K562 (cell line): ENCODE measurements at regions not wholly inside any gene's neighbourhood (a gene's known extent, or its start where the extent isn't known, plus 50 kb on each side); places are given as distances from the start of the nearest gene placed in this dataset.

Source experiments
- FOXJ2 ChIP-seq: fragments of 200-800 bp; sonication (Bioruptor generic); IDR thresholded peaks from 2 replicates; pipeline ENCODE4 v1.6.1; 2016; ENCODE audit warnings: missing genetic modification characterization, missing compliant biosample characterization
- HNRNPUL1 ChIP-seq: fragments of 200-400 bp; formaldehyde crosslinking; IDR thresholded peaks from 2 replicates; pipeline ENCODE4 v1.6.1; 2017; ENCODE audit warnings: low read length
- KAT2B ChIP-seq: IDR thresholded peaks from one replicate; pipeline ENCODE4 v1.6.1; 2012; ENCODE audit warnings: low read depth, mild to moderate bottlenecking, control low read depth, inconsistent platforms, low read length, moderate library complexity
- MECOM ChIP-seq: fragments of 250-450 bp; sonication (Bioruptor Pico); IDR thresholded peaks from 2 replicates; pipeline ENCODE4 v1.8.0; 2022; ENCODE audit warnings: inconsistent platforms
- PHF20 ChIP-seq: fragments of 450-650 bp; IDR thresholded peaks from 2 replicates; pipeline ENCODE4 v1.6.1; 2018; ENCODE audit not compliant: partially characterized antibody
- RBM34 ChIP-seq: fragments of 200-400 bp; formaldehyde crosslinking; IDR thresholded peaks from 2 replicates; pipeline ENCODE4 v1.6.1; 2018; ENCODE audit warnings: low read length, borderline replicate concordance; ENCODE audit not compliant: insufficient read depth
- SIRT6 ChIP-seq: IDR thresholded peaks from one replicate; pipeline ENCODE4 v1.6.1; 2012; ENCODE audit warnings: low read depth, mild to moderate bottlenecking, control low read depth, inconsistent platforms, low read length, moderate library complexity
- SMARCA5 ChIP-seq: fragments of 450-650 bp; IDR thresholded peaks from 2 replicates; pipeline ENCODE4 v1.6.1; 2016
- SRSF9 ChIP-seq: fragments of 200-400 bp; formaldehyde crosslinking; IDR thresholded peaks from 2 replicates; pipeline ENCODE4 v1.6.1; 2017; ENCODE audit warnings: low read depth, low read length, borderline replicate concordance
- TCF7L2 ChIP-seq: fragments of 150-350 bp; IDR thresholded peaks from 2 replicates; pipeline ENCODE4 v1.6.1; 2016; ENCODE audit warnings: low read depth, mild to moderate bottlenecking, low read length, moderate library complexity
- ZBTB34 ChIP-seq: fragments of 250-450 bp; sonication (Bioruptor Pico); IDR thresholded peaks from 2 replicates; pipeline ENCODE4 v1.8.0; 2021; ENCODE audit warnings: mild to moderate bottlenecking, moderate library complexity
- ZEB2 ChIP-seq: fragments of 450-650 bp; IDR thresholded peaks from 2 replicates; pipeline ENCODE4 v1.6.1; 2016
- ZNF24 ChIP-seq: fragments of 450-650 bp; IDR thresholded peaks from 2 replicates; pipeline ENCODE4 v1.6.1; 2016
- ZNF830 ChIP-seq: fragments of 250-450 bp; sonication (Bioruptor Pico); IDR thresholded peaks from 2 replicates; pipeline ENCODE4 v1.5.0; 2021; ENCODE audit warnings: mild to moderate bottlenecking
- TF ChIP-seq, protein P1 (sequence below): sonication (generic); formaldehyde crosslinking; IDR thresholded peaks from 2 replicates; pipeline ENCODE4 v1.8.1; 2023; ENCODE audit warnings: mild to moderate bottlenecking, missing genetic modification reagents, moderate library complexity
- TF ChIP-seq, protein P2 (sequence below): fragments of 450-650 bp; IDR thresholded peaks from 2 replicates; pipeline ENCODE4 v1.6.1; 2018; ENCODE audit warnings: mild to moderate bottlenecking, low read depth; ENCODE audit not compliant: partially characterized antibody

DNA sequence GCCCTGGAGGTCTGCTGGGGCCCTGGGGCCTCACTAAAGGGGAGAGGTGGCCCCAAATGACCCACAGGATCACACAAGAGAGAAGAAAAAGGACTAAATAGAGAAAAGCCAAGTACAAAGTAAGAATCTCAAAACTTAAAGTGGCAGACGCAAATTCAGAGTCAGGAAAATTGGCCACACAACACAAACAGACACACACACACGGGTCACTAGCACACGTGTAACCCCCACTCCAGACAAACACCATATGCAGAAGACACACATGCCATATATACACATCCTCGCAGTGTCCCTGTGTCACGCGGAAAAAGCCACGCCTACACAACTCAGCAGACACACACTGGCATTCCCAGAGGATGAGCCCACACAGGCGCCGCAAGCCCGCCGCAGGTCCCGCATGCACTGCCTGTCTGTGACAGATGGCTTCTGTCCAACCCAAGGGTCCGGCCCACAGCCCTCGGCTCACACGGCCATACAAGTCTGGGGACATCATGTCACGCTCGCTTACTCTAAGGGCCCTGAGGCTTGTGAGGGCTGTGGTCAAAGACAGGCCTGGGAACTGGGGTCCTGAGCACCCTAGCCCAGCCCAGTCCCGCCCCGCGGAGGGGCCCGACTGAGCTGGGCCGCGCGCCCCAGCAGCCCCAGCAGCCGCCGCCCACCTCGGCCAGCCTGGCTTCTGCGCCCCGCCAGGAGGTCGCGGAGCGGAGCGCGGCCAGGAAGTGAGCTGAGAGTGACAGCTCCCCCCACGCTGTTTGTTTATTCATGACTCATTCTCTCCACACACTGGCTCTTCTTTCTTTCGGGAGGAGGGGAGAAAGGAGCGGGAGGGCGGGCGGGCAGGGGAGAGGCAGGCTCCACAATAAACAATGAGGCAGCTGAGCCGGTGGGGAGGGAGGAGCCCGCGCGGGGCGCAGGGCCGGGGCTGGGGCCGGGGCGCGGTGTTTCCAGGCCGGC is 95.5 kb upstream of the ZMIZ1 start (continued):
- TF ChIP-seq ZBTB34 (no peak), SRSF9 (no peak), HNRNPUL1 (no peak), ZNF24 (0 out of 2 replicates have a peak, but pooled peaks have one; percentile 1), ZEB2 (no peak), SIRT6 (no peak), SMARCA5 (peak; percentile 87), KAT2B (no peak), FOXJ2 (tag) (peak; percentile 89), MECOM (CRISPR knock-in tag) (peak; percentile 58; the same call in 1 of the 2 replicates), TCF7L2 (no peak), ZNF830 (CRISPR knock-in tag) (peak; percentile 80; the same call in 1 of the 2 replicates), PHF20 (no peak), RBM34 (no peak)
- TF ChIP-seq, protein P1, sequence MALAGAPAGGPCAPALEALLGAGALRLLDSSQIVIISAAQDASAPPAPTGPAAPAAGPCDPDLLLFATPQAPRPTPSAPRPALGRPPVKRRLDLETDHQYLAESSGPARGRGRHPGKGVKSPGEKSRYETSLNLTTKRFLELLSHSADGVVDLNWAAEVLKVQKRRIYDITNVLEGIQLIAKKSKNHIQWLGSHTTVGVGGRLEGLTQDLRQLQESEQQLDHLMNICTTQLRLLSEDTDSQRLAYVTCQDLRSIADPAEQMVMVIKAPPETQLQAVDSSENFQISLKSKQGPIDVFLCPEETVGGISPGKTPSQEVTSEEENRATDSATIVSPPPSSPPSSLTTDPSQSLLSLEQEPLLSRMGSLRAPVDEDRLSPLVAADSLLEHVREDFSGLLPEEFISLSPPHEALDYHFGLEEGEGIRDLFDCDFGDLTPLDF = peak; percentile 63; the same call in 1 of the 2 replicates
- TF ChIP-seq, protein P2, sequence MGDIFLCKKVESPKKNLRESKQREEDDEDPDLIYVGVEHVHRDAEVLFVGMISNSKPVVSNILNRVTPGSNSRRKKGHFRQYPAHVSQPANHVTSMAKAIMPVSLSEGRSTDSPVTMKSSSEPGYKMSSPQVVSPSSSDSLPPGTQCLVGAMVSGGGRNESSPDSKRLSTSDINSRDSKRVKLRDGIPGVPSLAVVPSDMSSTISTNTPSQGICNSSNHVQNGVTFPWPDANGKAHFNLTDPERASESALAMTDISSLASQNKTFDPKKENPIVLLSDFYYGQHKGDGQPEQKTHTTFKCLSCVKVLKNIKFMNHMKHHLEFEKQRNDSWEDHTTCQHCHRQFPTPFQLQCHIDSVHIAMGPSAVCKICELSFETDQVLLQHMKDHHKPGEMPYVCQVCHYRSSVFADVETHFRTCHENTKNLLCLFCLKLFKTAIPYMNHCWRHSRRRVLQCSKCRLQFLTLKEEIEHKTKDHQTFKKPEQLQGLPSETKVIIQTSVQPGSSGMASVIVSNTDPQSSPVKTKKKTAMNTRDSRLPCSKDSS = no peak
